HEK293 (cell line): ENCODE measurements at regions not wholly inside any gene's neighbourhood (a gene's known extent, or its start where the extent isn't known, plus 50 kb on each side); places are given as distances from the start of the nearest gene placed in this dataset.

ENCODE experiments used
- CTCF ChIA-PET: fragments of 350-600 bp; formaldehyde crosslinking; extraction: SDS; loops from one replicate; lab custom pipeline; 2021; ENCODE audit warnings: antibody characterized with exemption; lab: Yijun Ruan, JAX
- POLR2A ChIA-PET: fragments of 300-600 bp; formaldehyde crosslinking; extraction: SDS; loops from one replicate; lab custom pipeline; 2020; ENCODE audit warnings: antibody characterized with exemption, inconsistent platforms; lab: Yijun Ruan, JAX
- H3K27ac ChIP-seq: fragments of 200-500 bp; sonication (Bioruptor generic); 2 replicates; pipeline ENCODE4 v1.5.1; 2014; ENCODE audit warnings: low read depth, low read length, control low read depth, inconsistent platforms; ENCODE audit errors: extremely low read depth
- H3K36me3 ChIP-seq, 2 experiments: fragments of 200-500 bp in 1 of 2; sonication (Bioruptor generic) in 1 of 2; 1 replicate in 1 of 2; 2 replicates in 1 of 2; pipeline ENCODE4 v1.5.1; 2014 to 2017; ENCODE audit warnings: inconsistent platforms in 2 of 2, low read length in 2 of 2; ENCODE audit not compliant: control insufficient read depth in 2 of 2, insufficient read depth in 1 of 2
- H3K4me1 ChIP-seq: fragments of 200-500 bp; sonication (Bioruptor generic); 2 replicates; pipeline ENCODE4 v1.5.1; 2014; ENCODE audit warnings: mild to moderate bottlenecking, low read length, inconsistent platforms; ENCODE audit not compliant: control insufficient read depth, insufficient read depth
- H3K4me3 ChIP-seq: 2 replicates; pipeline ENCODE4 v1.5.1; 2011; ENCODE audit warnings: low read depth, mild to moderate bottlenecking, control low read depth, low read length, moderate library complexity
- H3K9me3 ChIP-seq: fragments of 200-500 bp; sonication (Bioruptor generic); 2 replicates; pipeline ENCODE4 v1.5.1; 2014; ENCODE audit warnings: low read depth, low read length, inconsistent platforms; ENCODE audit not compliant: control insufficient read depth, insufficient read depth
- SCRT2 ChIP-seq: fragments of 450-650 bp; formaldehyde crosslinking; IDR thresholded peaks from 2 replicates; pipeline ENCODE4 v1.5.1; 2016; ENCODE audit warnings: missing biosample characterization, missing genetic modification characterization
- TCF7L2 ChIP-seq: IDR thresholded peaks from 2 replicates; pipeline ENCODE4 v1.6.1; 2011; ENCODE audit warnings: low read depth, mild to moderate bottlenecking, inconsistent platforms, low read length, moderate library complexity, borderline replicate concordance
- ZBTB17 ChIP-seq: fragments of 450-650 bp; formaldehyde crosslinking; IDR thresholded peaks from 2 replicates; pipeline ENCODE4 v1.5.1; 2016; ENCODE audit warnings: missing biosample characterization, missing genetic modification characterization
- ZBTB48 ChIP-seq: fragments of 450-650 bp; formaldehyde crosslinking; IDR thresholded peaks from 2 replicates; pipeline ENCODE4 v1.5.1; 2016; ENCODE audit warnings: missing biosample characterization, missing genetic modification characterization
- ZFP41 ChIP-seq: fragments of 450-650 bp; formaldehyde crosslinking; IDR thresholded peaks from 2 replicates; pipeline ENCODE4 v1.5.1; 2016; ENCODE audit warnings: missing biosample characterization, missing genetic modification characterization, borderline replicate concordance
- ZNF121 ChIP-seq: fragments of 450-650 bp; formaldehyde crosslinking; IDR thresholded peaks from 2 replicates; pipeline ENCODE4 v1.5.1; 2016; ENCODE audit warnings: missing biosample characterization, missing genetic modification characterization
- ZNF132 ChIP-seq: fragments of 450-650 bp; formaldehyde crosslinking; IDR thresholded peaks from 2 replicates; pipeline ENCODE4 v1.5.1; 2017; ENCODE audit warnings: missing biosample characterization, missing genetic modification characterization, borderline replicate concordance
- ZNF140 ChIP-seq: fragments of 450-650 bp; formaldehyde crosslinking; IDR thresholded peaks from 2 replicates; pipeline ENCODE4 v1.5.1; 2016; ENCODE audit warnings: missing biosample characterization, missing genetic modification characterization
- ZNF37A ChIP-seq: fragments of 450-650 bp; IDR thresholded peaks from 2 replicates; pipeline ENCODE4 v1.5.1; 2018; ENCODE audit warnings: missing biosample characterization, missing genetic modification characterization
- ZNF423 ChIP-seq: fragments of 450-650 bp; formaldehyde crosslinking; IDR thresholded peaks from 2 replicates; pipeline ENCODE4 v1.5.1; 2016; ENCODE audit warnings: missing biosample characterization, missing genetic modification characterization
- ZNF426 ChIP-seq: fragments of 450-650 bp; formaldehyde crosslinking; IDR thresholded peaks from 2 replicates; pipeline ENCODE4 v1.5.1; 2017; ENCODE audit warnings: missing biosample characterization, missing genetic modification characterization, mild to moderate bottlenecking, inconsistent platforms, moderate library complexity
- ZNF473 ChIP-seq: fragments of 450-650 bp; formaldehyde crosslinking; IDR thresholded peaks from 2 replicates; pipeline ENCODE4 v1.5.1; 2017; ENCODE audit warnings: missing biosample characterization, missing genetic modification characterization
- ZNF488 ChIP-seq: fragments of 450-650 bp; formaldehyde crosslinking; IDR thresholded peaks from 2 replicates; pipeline ENCODE4 v1.5.1; 2016; ENCODE audit warnings: missing biosample characterization, missing genetic modification characterization
- ZNF610 ChIP-seq: fragments of 450-650 bp; formaldehyde crosslinking; IDR thresholded peaks from 2 replicates; pipeline ENCODE4 v1.5.1; 2016; ENCODE audit warnings: missing biosample characterization, missing genetic modification characterization, borderline replicate concordance
- ZNF677 ChIP-seq: fragments of 450-650 bp; IDR thresholded peaks from 2 replicates; pipeline ENCODE4 v1.5.0; 2018; ENCODE audit warnings: missing biosample characterization, mild to moderate bottlenecking, missing genetic modification characterization, moderate library complexity

DNA sequence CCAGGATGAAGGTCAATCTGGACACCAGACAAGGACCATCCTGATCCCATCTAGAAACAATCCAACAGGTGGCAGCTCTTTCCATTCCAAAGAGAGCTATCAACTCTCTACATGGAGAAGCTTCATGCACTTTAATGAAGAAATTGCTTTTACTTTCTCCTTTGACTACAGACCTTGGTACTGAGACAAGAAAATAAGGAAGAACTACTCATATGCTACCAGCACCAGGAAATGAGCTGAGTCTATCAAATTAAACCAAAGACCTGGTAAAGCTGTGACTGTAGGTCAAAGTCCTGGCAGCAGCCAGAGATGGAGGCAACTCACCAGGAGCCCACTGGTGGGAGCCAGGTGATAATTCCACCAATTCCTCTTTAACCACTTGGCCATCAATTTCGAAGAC, 64.3 kb upstream of the LRRC8B start:
- Histone ChIP-seq H3K4me1 (no peaks in the 10 kb centered on the region), H3K4me3 (no peak overlapping the region)
- POLR2A ChIA-PET, result no interaction called here
- TF ChIP-seq ZNF473 (tag by site-specific recombination) (no peak), SCRT2 (peak; percentile 61)
- TF ChIP-seq, all 188 proteins: peak for 1
- Histone ChIP-seq H3K9me3 (no peaks in the 10 kb centered on the region), H3K36me3 (no peaks in the 10 kb centered on the region), H3K27ac (no peak overlapping the region)
- CTCF ChIA-PET, result interaction anchor here (0.6 to 1.2 kb wide), 3 partner anchors 9 to 165 kb away, joined by 3 to 4 read pairs (median 3); no protein-coding TSS in a partner anchor

DNA sequence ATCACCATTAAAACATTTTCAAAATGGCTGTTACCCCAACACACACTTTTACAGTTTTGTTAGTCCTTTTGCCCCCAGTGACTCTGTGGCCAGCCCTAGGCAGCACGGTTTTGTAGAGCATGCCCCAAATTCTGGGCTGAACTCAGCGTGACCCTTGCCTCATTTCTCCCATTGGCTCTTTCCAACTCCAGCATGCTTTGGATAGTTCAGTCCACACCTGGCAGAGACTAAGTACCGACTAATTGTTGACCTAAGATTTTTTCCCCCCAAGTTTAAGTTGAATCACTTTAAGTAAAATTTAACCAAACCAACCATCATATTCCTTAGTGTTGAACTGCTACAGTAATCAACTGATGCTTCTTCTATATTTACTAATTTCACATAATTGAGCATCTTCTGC, 62.4 kb upstream of the LRRC8B start:
- CTCF ChIA-PET, result no interaction called here
- Histone ChIP-seq H3K4me1 (no peaks in the 10 kb centered on the region), H3K4me3 (no peak overlapping the region), H3K27ac (no peak overlapping the region), H3K9me3 (no peaks in the 10 kb centered on the region), H3K36me3 (no peaks in the 10 kb centered on the region)
- TF ChIP-seq ZNF488 (no peak), ZNF37A (tag by site-specific recombination) (no peak)
- POLR2A ChIA-PET, result no interaction called here

- H3K4me1 ChIP-seq, result no peaks in the 10 kb centered on the region
- ChIA-PET POLR2A (no interaction called here), CTCF (interaction anchor here (1.2 kb wide), 1 partner anchor 8 kb away, joined by 6 read pairs; no protein-coding TSS in a partner anchor)
Measured at GRCh38 chr1:89464008-89464407, 60.6 kb upstream of the LRRC8B start.

DNA sequence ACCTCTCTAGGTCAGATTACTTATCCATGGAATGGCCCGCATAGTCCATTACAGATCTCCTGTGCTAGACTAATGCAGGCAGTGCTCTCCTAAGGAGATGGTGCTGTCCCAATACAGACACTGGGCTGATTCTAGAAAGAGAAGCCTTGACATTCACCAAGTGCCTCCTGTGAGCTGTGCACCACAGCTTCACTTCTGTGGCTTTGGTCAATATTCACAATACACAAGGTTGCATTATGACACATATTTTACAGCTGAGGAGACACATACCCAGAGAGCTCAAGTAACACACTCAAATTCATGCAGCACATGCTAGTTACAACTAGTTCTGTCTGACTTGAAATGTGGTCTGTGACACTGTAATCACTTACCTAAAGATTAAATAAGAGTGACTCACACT, 59.4 kb upstream of the LRRC8B start:
- no peaks in the 10 kb centered on the region for H3K36me3 ChIP-seq
- H3K4me3 ChIP-seq, result no peak overlapping the region
- ChIA-PET POLR2A (no interaction called here), CTCF (interaction anchor here (0.7 to 1.5 kb wide), 7 partner anchors 8 to 469 kb away, joined by 3 to 6 read pairs (median 4); no protein-coding TSS in a partner anchor)
- H3K27ac ChIP-seq, result no peak overlapping the region
- no peaks in the 10 kb centered on the region for H3K4me1 ChIP-seq
- TF ChIP-seq ZFP41 (tag by site-specific recombination) (no peak), ZBTB17 (tag by site-specific recombination) (peak; percentile 66)
- H3K9me3 ChIP-seq, result no peaks in the 10 kb centered on the region

More at GRCh38 chr1:89464008-89464407, 60.6 kb upstream of the LRRC8B start:
- Histone ChIP-seq H3K4me3 (no peak overlapping the region), H3K27ac (no peak overlapping the region), H3K9me3 (no peaks in the 10 kb centered on the region), H3K36me3 (no peaks in the 10 kb centered on the region)
- TF ChIP-seq ZNF121 (no peak), ZBTB48 (tag by site-specific recombination) (no peak), ZNF610 (tag by site-specific recombination) (no peak), TCF7L2 (no peak), ZNF677 (tag by site-specific recombination) (no peak), ZNF140 (tag by site-specific recombination) (no peak), ZNF426 (tag by site-specific recombination) (no peak), ZNF132 (tag by site-specific recombination) (no peak), ZNF423 (tag by site-specific recombination) (no peak)
